ENCODE measurements at regions not wholly inside any gene's neighbourhood (a gene's known extent, or its start where the extent isn't known, plus 50 kb on each side); places are given as distances from the start of the nearest gene placed in this dataset.

GRCh38 chr22:48661984-48662383 is 1165.7 kb downstream of the BRD1 start:
- H3K4me1 ChIP-seq (ENCODE audit: insufficient read depth, low read length), result no peaks in the 10 kb centered on the region
- H3K27me3 ChIP-seq (ENCODE audit: control insufficient read depth in 1 of 2, insufficient read depth in 2 of 2, low read length in 2 of 2), result no peaks in the 10 kb centered on the region
- no peak overlapping the region for H3K9ac ChIP-seq (ENCODE audit: low read length)
- no peaks in the 10 kb centered on the region for H3K9me3 ChIP-seq (ENCODE audit: low read length)
- no peaks in the 10 kb centered on the region for H3K36me3 ChIP-seq (ENCODE audit: insufficient read depth, low read length)
- H3K27ac ChIP-seq (ENCODE audit: low read depth, low read length), result no peak overlapping the region
- H3K4me3 ChIP-seq (ENCODE audit: low read depth in 1 of 2, low read length in 2 of 2), result no peak overlapping the region

GRCh38 chr22:48660790-48661740 is 1166.6 kb downstream of the BRD1 start:
- no peaks in the 10 kb centered on the region for H3K4me1 ChIP-seq (ENCODE audit: insufficient read depth, low read length)
- H3K27ac ChIP-seq (ENCODE audit: low read depth, low read length), result no peak overlapping the region
- H3K36me3 ChIP-seq (ENCODE audit: insufficient read depth, low read length), result no peaks in the 10 kb centered on the region
- H3K27me3 ChIP-seq (ENCODE audit: control insufficient read depth in 1 of 2, insufficient read depth in 2 of 2, low read length in 2 of 2), result no peaks in the 10 kb centered on the region
- no peaks in the 10 kb centered on the region for H3K9me3 ChIP-seq (ENCODE audit: low read length)
- H3K9ac ChIP-seq (ENCODE audit: low read length), result no peak overlapping the region
- no peak overlapping the region for H3K4me3 ChIP-seq (ENCODE audit: low read depth in 1 of 2, low read length in 2 of 2)

- no peak overlapping the region for H3K4me3 ChIP-seq (ENCODE audit: low read depth in 1 of 2, low read length in 2 of 2)
- H3K9me3 ChIP-seq (ENCODE audit: low read length), result no peaks in the 10 kb centered on the region
- no peaks in the 10 kb centered on the region for H3K4me1 ChIP-seq (ENCODE audit: insufficient read depth, low read length)
- no peak overlapping the region for H3K27ac ChIP-seq (ENCODE audit: low read depth, low read length)
- H3K9ac ChIP-seq (ENCODE audit: low read length), result no peak overlapping the region
- H3K27me3 ChIP-seq (ENCODE audit: control insufficient read depth in 1 of 2, insufficient read depth in 2 of 2, low read length in 2 of 2), result no peaks in the 10 kb centered on the region
- no peaks in the 10 kb centered on the region for H3K36me3 ChIP-seq (ENCODE audit: insufficient read depth, low read length)
Observed at GRCh38 chr22:48660104-48660789, 1167.4 kb downstream of the BRD1 start.

GRCh38 chr22:48659404-48659996 is 1168.2 kb downstream of the BRD1 start:
- Histone ChIP-seq H3K36me3 (ENCODE audit: insufficient read depth, low read length) (no peaks in the 10 kb centered on the region), H3K4me1 (ENCODE audit: insufficient read depth, low read length) (no peaks in the 10 kb centered on the region), H3K27me3 (ENCODE audit: control insufficient read depth in 1 of 2, insufficient read depth in 2 of 2, low read length in 2 of 2) (no peaks in the 10 kb centered on the region), H3K27ac (ENCODE audit: low read depth, low read length) (no peak overlapping the region), H3K9me3 (ENCODE audit: low read length) (no peaks in the 10 kb centered on the region), H3K9ac (ENCODE audit: low read length) (no peak overlapping the region), H3K4me3 (ENCODE audit: low read depth in 1 of 2, low read length in 2 of 2) (no peak overlapping the region)

- Histone ChIP-seq H3K4me1 (ENCODE audit: insufficient read depth, low read length) (no peaks in the 10 kb centered on the region), H3K4me3 (ENCODE audit: low read depth in 1 of 2, low read length in 2 of 2) (no peak overlapping the region), H3K27me3 (ENCODE audit: control insufficient read depth in 1 of 2, insufficient read depth in 2 of 2, low read length in 2 of 2) (no peaks in the 10 kb centered on the region), H3K27ac (ENCODE audit: low read depth, low read length) (no peak overlapping the region), H3K9me3 (ENCODE audit: low read length) (no peaks in the 10 kb centered on the region), H3K36me3 (ENCODE audit: insufficient read depth, low read length) (no peaks in the 10 kb centered on the region), H3K9ac (ENCODE audit: low read length) (no peak overlapping the region)
Observed at GRCh38 chr22:48658871-48659270, 1168.8 kb downstream of the BRD1 start.

- no peak overlapping the region for H3K9ac ChIP-seq (ENCODE audit: low read length)
- no peaks in the 10 kb centered on the region for H3K27me3 ChIP-seq (ENCODE audit: control insufficient read depth in 1 of 2, insufficient read depth in 2 of 2, low read length in 2 of 2)
- no peaks in the 10 kb centered on the region for H3K36me3 ChIP-seq (ENCODE audit: insufficient read depth, low read length)
- H3K9me3 ChIP-seq (ENCODE audit: low read length), result no peaks in the 10 kb centered on the region
- H3K27ac ChIP-seq (ENCODE audit: low read depth, low read length), result no peak overlapping the region
- no peaks in the 10 kb centered on the region for H3K4me1 ChIP-seq (ENCODE audit: insufficient read depth, low read length)
- no peak overlapping the region for H3K4me3 ChIP-seq (ENCODE audit: low read depth in 1 of 2, low read length in 2 of 2)
Observed at GRCh38 chr22:48658246-48658645, 1169.4 kb downstream of the BRD1 start.

- H3K9ac ChIP-seq (ENCODE audit: low read length), result no peak overlapping the region
- no peak overlapping the region for H3K27ac ChIP-seq (ENCODE audit: low read depth, low read length)
- no peaks in the 10 kb centered on the region for H3K9me3 ChIP-seq (ENCODE audit: low read length)
- H3K4me3 ChIP-seq (ENCODE audit: low read depth in 1 of 2, low read length in 2 of 2), result no peak overlapping the region
- H3K4me1 ChIP-seq (ENCODE audit: insufficient read depth, low read length), result no peaks in the 10 kb centered on the region
- no peaks in the 10 kb centered on the region for H3K36me3 ChIP-seq (ENCODE audit: insufficient read depth, low read length)
- H3K27me3 ChIP-seq (ENCODE audit: control insufficient read depth in 1 of 2, insufficient read depth in 2 of 2, low read length in 2 of 2), result no peaks in the 10 kb centered on the region
Observed at GRCh38 chr22:48654492-48654891, 1173.2 kb downstream of the BRD1 start.

GRCh38 chr22:48653929-48654328 is 1173.7 kb downstream of the BRD1 start:
- no peak overlapping the region for H3K27ac ChIP-seq (ENCODE audit: low read depth, low read length)
- no peaks in the 10 kb centered on the region for H3K9me3 ChIP-seq (ENCODE audit: low read length)
- no peaks in the 10 kb centered on the region for H3K27me3 ChIP-seq (ENCODE audit: control insufficient read depth in 1 of 2, insufficient read depth in 2 of 2, low read length in 2 of 2)
- no peaks in the 10 kb centered on the region for H3K4me1 ChIP-seq (ENCODE audit: insufficient read depth, low read length)
- no peaks in the 10 kb centered on the region for H3K36me3 ChIP-seq (ENCODE audit: insufficient read depth, low read length)
- no peak overlapping the region for H3K4me3 ChIP-seq (ENCODE audit: low read depth in 1 of 2, low read length in 2 of 2)
- no peak overlapping the region for H3K9ac ChIP-seq (ENCODE audit: low read length)

GRCh38 chr22:48653306-48653705 is 1174.4 kb downstream of the BRD1 start:
- H3K27me3 ChIP-seq (ENCODE audit: control insufficient read depth in 1 of 2, insufficient read depth in 2 of 2, low read length in 2 of 2), result no peaks in the 10 kb centered on the region
- H3K9ac ChIP-seq (ENCODE audit: low read length), result no peak overlapping the region
- no peaks in the 10 kb centered on the region for H3K4me1 ChIP-seq (ENCODE audit: insufficient read depth, low read length)
- no peak overlapping the region for H3K4me3 ChIP-seq (ENCODE audit: low read depth in 1 of 2, low read length in 2 of 2)
- no peaks in the 10 kb centered on the region for H3K9me3 ChIP-seq (ENCODE audit: low read length)
- H3K36me3 ChIP-seq (ENCODE audit: insufficient read depth, low read length), result no peaks in the 10 kb centered on the region
- H3K27ac ChIP-seq (ENCODE audit: low read depth, low read length), result no peak overlapping the region

GRCh38 chr22:48652796-48653195 is 1174.9 kb downstream of the BRD1 start:
- Histone ChIP-seq H3K36me3 (ENCODE audit: insufficient read depth, low read length) (no peaks in the 10 kb centered on the region), H3K27me3 (ENCODE audit: control insufficient read depth in 1 of 2, insufficient read depth in 2 of 2, low read length in 2 of 2) (no peaks in the 10 kb centered on the region), H3K9me3 (ENCODE audit: low read length) (no peaks in the 10 kb centered on the region), H3K9ac (ENCODE audit: low read length) (no peak overlapping the region), H3K27ac (ENCODE audit: low read depth, low read length) (no peak overlapping the region), H3K4me3 (ENCODE audit: low read depth in 1 of 2, low read length in 2 of 2) (no peak overlapping the region), H3K4me1 (ENCODE audit: insufficient read depth, low read length) (no peaks in the 10 kb centered on the region)

GRCh38 chr22:48651981-48652538 is 1175.6 kb downstream of the BRD1 start:
- Histone ChIP-seq H3K4me3 (ENCODE audit: low read depth in 1 of 2, low read length in 2 of 2) (no peak overlapping the region), H3K27ac (ENCODE audit: low read depth, low read length) (no peak overlapping the region), H3K36me3 (ENCODE audit: insufficient read depth, low read length) (no peaks in the 10 kb centered on the region), H3K27me3 (ENCODE audit: control insufficient read depth in 1 of 2, insufficient read depth in 2 of 2, low read length in 2 of 2) (no peaks in the 10 kb centered on the region), H3K4me1 (ENCODE audit: insufficient read depth, low read length) (no peaks in the 10 kb centered on the region), H3K9me3 (ENCODE audit: low read length) (no peaks in the 10 kb centered on the region), H3K9ac (ENCODE audit: low read length) (no peak overlapping the region)
